DOHH2 (cell line): ENCODE measurements at regions not wholly inside any gene's neighbourhood (a gene's known extent, or its start where the extent isn't known, plus 50 kb on each side); places are given as distances from the start of the nearest gene placed in this dataset.

ENCODE experiments used
- H3F3A ChIP-seq: fragments of 200-600 bp; sonication (generic), shearing (Covaris generic); 2 replicates; pipeline ENCODE4 v1.6.0; 2016; ENCODE audit warnings: antibody characterized with exemption, mild to moderate bottlenecking; ENCODE audit not compliant: control insufficient read depth, insufficient read depth
- H3K27ac ChIP-seq: fragments of 200-600 bp; sonication (generic); 2 replicates; pipeline ENCODE4 v1.5.1; 2014; ENCODE audit warnings: low read depth, mild to moderate bottlenecking, low read length, moderate library complexity
- H3K27me3 ChIP-seq: fragments of 200-600 bp; sonication (generic); 2 replicates; pipeline ENCODE4 v1.6.1; 2014; ENCODE audit warnings: mild to moderate bottlenecking, low read length, mixed read lengths; ENCODE audit not compliant: control insufficient read depth
- H3K36me3 ChIP-seq: fragments of 200-600 bp; sonication (generic); 2 replicates; pipeline ENCODE4 v1.6.1; 2014; ENCODE audit warnings: mild to moderate bottlenecking, low read length, moderate library complexity, mixed read lengths; ENCODE audit not compliant: control insufficient read depth
- H3K4me1 ChIP-seq: fragments of 200-600 bp; sonication (generic); 2 replicates; pipeline ENCODE4 v1.6.1; 2014; ENCODE audit warnings: mild to moderate bottlenecking, low read length, mixed read lengths; ENCODE audit not compliant: control insufficient read depth
- H3K4me2 ChIP-seq: fragments of 200-600 bp; sonication (generic); 2 replicates; pipeline ENCODE4 v1.6.0; 2014; ENCODE audit warnings: mild to moderate bottlenecking, low read length, moderate library complexity
- H3K4me3 ChIP-seq: fragments of 200-600 bp; sonication (generic); 2 replicates; pipeline ENCODE4 v1.5.1; 2014; ENCODE audit warnings: mild to moderate bottlenecking, low read length, mixed read lengths
- H3K79me2 ChIP-seq: fragments of 200-600 bp; sonication (generic); 2 replicates; pipeline ENCODE4 v1.6.1; 2014; ENCODE audit warnings: mild to moderate bottlenecking, low read length, mixed read lengths; ENCODE audit not compliant: control insufficient read depth
- H3K9me2 ChIP-seq: fragments of 200-600 bp; sonication (generic); replicated peaks from 2 replicates; pipeline ENCODE4 v1.6.1; 2014; ENCODE audit warnings: mild to moderate bottlenecking, low read length, mixed read lengths; ENCODE audit not compliant: control insufficient read depth
- H3K9me3 ChIP-seq: fragments of 200-600 bp; sonication (generic); 2 replicates; pipeline ENCODE4 v1.6.1; 2014; ENCODE audit warnings: antibody characterized with exemption, low read length, mixed read lengths; ENCODE audit not compliant: control insufficient read depth, insufficient read depth
- H4K20me1 ChIP-seq: fragments of 200-600 bp; sonication (generic); 2 replicates; pipeline ENCODE4 v1.6.0; 2014; ENCODE audit warnings: low read depth, mild to moderate bottlenecking, antibody characterized with exemption, low read length, moderate library complexity; ENCODE audit not compliant: control insufficient read depth, insufficient read depth
- EZH2phosphoT487 ChIP-seq: fragments of 200-600 bp; sonication (generic); IDR thresholded peaks from 2 replicates; pipeline ENCODE4 v1.6.1; 2017; ENCODE audit warnings: borderline replicate concordance, mild to moderate bottlenecking, antibody characterized with exemption, low read length, moderate library complexity, mixed read lengths
- TF ChIP-seq, protein P1 (sequence below): fragments of 200-600 bp; sonication (generic); IDR thresholded peaks from one replicate; pipeline ENCODE4 v1.5.1; 2014; ENCODE audit warnings: antibody characterized with exemption, mild to moderate bottlenecking, low read depth, low read length; ENCODE audit not compliant: poor library complexity, severe bottlenecking

DNA sequence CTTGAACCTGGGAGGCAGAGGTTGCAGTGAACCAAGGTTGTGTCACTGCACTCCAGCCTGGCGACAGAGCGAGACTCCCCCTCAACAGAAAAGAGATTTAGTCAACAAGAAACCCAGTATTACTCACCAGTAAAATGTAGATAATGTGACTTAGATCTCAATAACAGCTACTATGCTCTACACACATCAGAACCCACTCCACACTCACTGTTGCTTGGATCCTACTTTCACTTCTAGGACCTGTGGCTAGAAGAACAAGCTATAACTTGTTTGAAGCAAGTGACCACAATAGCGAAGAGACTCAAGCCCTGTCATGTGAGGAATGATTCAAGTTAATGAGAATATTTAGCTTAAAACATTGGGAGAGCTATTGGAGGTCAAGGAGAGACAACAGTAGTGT is 100.7 kb downstream of the ANXA2 start:
- no peak overlapping the region for H3K27ac ChIP-seq
- TF ChIP-seq EZH2phosphoT487, result no peak
- TF ChIP-seq, protein P1, sequence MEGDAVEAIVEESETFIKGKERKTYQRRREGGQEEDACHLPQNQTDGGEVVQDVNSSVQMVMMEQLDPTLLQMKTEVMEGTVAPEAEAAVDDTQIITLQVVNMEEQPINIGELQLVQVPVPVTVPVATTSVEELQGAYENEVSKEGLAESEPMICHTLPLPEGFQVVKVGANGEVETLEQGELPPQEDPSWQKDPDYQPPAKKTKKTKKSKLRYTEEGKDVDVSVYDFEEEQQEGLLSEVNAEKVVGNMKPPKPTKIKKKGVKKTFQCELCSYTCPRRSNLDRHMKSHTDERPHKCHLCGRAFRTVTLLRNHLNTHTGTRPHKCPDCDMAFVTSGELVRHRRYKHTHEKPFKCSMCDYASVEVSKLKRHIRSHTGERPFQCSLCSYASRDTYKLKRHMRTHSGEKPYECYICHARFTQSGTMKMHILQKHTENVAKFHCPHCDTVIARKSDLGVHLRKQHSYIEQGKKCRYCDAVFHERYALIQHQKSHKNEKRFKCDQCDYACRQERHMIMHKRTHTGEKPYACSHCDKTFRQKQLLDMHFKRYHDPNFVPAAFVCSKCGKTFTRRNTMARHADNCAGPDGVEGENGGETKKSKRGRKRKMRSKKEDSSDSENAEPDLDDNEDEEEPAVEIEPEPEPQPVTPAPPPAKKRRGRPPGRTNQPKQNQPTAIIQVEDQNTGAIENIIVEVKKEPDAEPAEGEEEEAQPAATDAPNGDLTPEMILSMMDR, result no peak
- no peaks in the 10 kb centered on the region for H3K27me3 ChIP-seq
- H3K9me3 ChIP-seq, result no peaks in the 10 kb centered on the region
- H3K9me2 ChIP-seq, result no peaks in the 10 kb centered on the region
- H3K79me2 ChIP-seq, result no peaks in the 10 kb centered on the region
- H3K36me3 ChIP-seq, result no peaks in the 10 kb centered on the region
- H3K4me1 ChIP-seq, result no peaks in the 10 kb centered on the region
- no peak overlapping the region for H3K4me2 ChIP-seq
- no peak overlapping the region for H3K4me3 ChIP-seq
- no peaks in the 10 kb centered on the region for H3F3A ChIP-seq
- no peaks in the 10 kb centered on the region for H4K20me1 ChIP-seq
